ENCODE measurements at regions not wholly inside any gene's neighbourhood (a gene's known extent, or its start where the extent isn't known, plus 50 kb on each side); places are given as distances from the start of the nearest gene placed in this dataset.

GRCh38 chr9:95718263-95718662 lies 157.2 kb upstream of the ERCC6L2 start:
- TF ChIP-seq CTCF (IDR thresholded peaks at IDR 0.05) (no peak), POLR2A (IDR thresholded peaks at IDR 0.05) (no peak)
